Neural cell (in vitro differentiated cells): ENCODE measurements at regions not wholly inside any gene's neighbourhood (a gene's known extent, or its start where the extent isn't known, plus 50 kb on each side); places are given as distances from the start of the nearest gene placed in this dataset.

Experiments used
- H2AFZ ChIP-seq: fragments of 200-600, 300-800 bp; sonication (generic), shearing (Covaris generic); 2 replicates; pipeline ENCODE4 v1.6.0; 2014; ENCODE audit warnings: low read depth, mild to moderate bottlenecking, antibody characterized with exemption, low read length, moderate library complexity
- H3F3A ChIP-seq: fragments of 200-600 bp; shearing (Covaris generic); 2 replicates; pipeline ENCODE4 v1.6.1; 2016; ENCODE audit warnings: mild to moderate bottlenecking, moderate library complexity, mixed read lengths, antibody characterized with exemption, low read length; ENCODE audit not compliant: insufficient read depth, poor library complexity, severe bottlenecking
- H3K27ac ChIP-seq: fragments of 200-600, 300-800 bp; sonication (generic), shearing (Covaris generic); 2 replicates; pipeline ENCODE4 v1.5.1; 2014; ENCODE audit warnings: mild to moderate bottlenecking, low read length, moderate library complexity
- H3K27me3 ChIP-seq: fragments of 300-800, 200-600 bp; sonication (generic), shearing (Covaris generic); 2 replicates; pipeline ENCODE4 v1.6.0; 2014; ENCODE audit warnings: mild to moderate bottlenecking, low read depth, low read length, moderate library complexity; ENCODE audit not compliant: insufficient read depth
- H3K36me3 ChIP-seq: fragments of 300-800, 200-600 bp; sonication (generic), shearing (Covaris generic); 2 replicates; pipeline ENCODE4 v1.5.1; 2014; ENCODE audit warnings: mild to moderate bottlenecking, antibody characterized with exemption, low read length, moderate library complexity; ENCODE audit not compliant: insufficient read depth
- H3K4me2 ChIP-seq: fragments of 300-800, 200-600 bp; sonication (generic), shearing (Covaris generic); 2 replicates; pipeline ENCODE4 v1.6.0; 2014; ENCODE audit warnings: mild to moderate bottlenecking, low read length
- H3K4me3 ChIP-seq: fragments of 300-800, 200-600 bp; sonication (generic), shearing (Covaris generic); 2 replicates; pipeline ENCODE4 v1.5.1; 2014; ENCODE audit warnings: mild to moderate bottlenecking, low read length, moderate library complexity
- H3K79me2 ChIP-seq: fragments of 200-600 bp; shearing (Covaris generic); replicated peaks from 2 replicates; pipeline ENCODE4 v1.6.0; 2014; ENCODE audit warnings: mild to moderate bottlenecking, low read length, moderate library complexity; ENCODE audit not compliant: insufficient read depth
- H3K9ac ChIP-seq: fragments of 300-800, 200-600 bp; sonication (generic), shearing (Covaris generic); 2 replicates; pipeline ENCODE4 v1.6.1; 2016; ENCODE audit warnings: mild to moderate bottlenecking, low read length, mixed read lengths
- H3K9me2 ChIP-seq: fragments of 200-600 bp; shearing (Covaris generic); 2 replicates; pipeline ENCODE4 v1.6.1; 2016; ENCODE audit warnings: mild to moderate bottlenecking, low read length, mixed read lengths; ENCODE audit not compliant: insufficient read depth
- H3K9me3 ChIP-seq: fragments of 200-600, 300-800 bp; sonication (generic), shearing (Covaris generic); 2 replicates; pipeline ENCODE4 v1.6.1; 2016; ENCODE audit warnings: mild to moderate bottlenecking, mixed run types, low read length, moderate library complexity, mixed read lengths
- H4K20me1 ChIP-seq: fragments of 200-600 bp; shearing (Covaris generic); 2 replicates; pipeline ENCODE4 v1.6.1; 2016; ENCODE audit warnings: mild to moderate bottlenecking, mixed run types; ENCODE audit not compliant: insufficient read depth
- EP300 ChIP-seq: fragments of 450-650 bp; conservative IDR thresholded peaks from 2 replicates; pipeline ENCODE4 v1.6.1; 2014; ENCODE audit warnings: antibody characterized with exemption, mild to moderate bottlenecking, moderate library complexity; ENCODE audit not compliant: poor library complexity, severe bottlenecking
- EZH2 ChIP-seq: fragments of 200-600, 300-800 bp; shearing (Covaris generic), sonication (generic); IDR thresholded peaks from 2 replicates; pipeline ENCODE4 v1.6.1; 2014; ENCODE audit warnings: antibody characterized with exemption, low read length, borderline replicate concordance, mild to moderate bottlenecking; ENCODE audit not compliant: insufficient read depth, poor library complexity, severe bottlenecking
- MXI1 ChIP-seq: fragments of 450-650 bp; conservative IDR thresholded peaks from 2 replicates; pipeline ENCODE4 v1.6.1; 2014; ENCODE audit warnings: antibody characterized with exemption, mild to moderate bottlenecking; ENCODE audit not compliant: poor library complexity, severe bottlenecking
- POLR2AphosphoS5 ChIP-seq: IDR thresholded peaks from 2 replicates; pipeline ENCODE4 v1.6.1; 2012
- RAD21 ChIP-seq: fragments of 450-650 bp; conservative IDR thresholded peaks from 2 replicates; pipeline ENCODE4 v1.6.1; 2014; ENCODE audit warnings: antibody characterized with exemption, mild to moderate bottlenecking, moderate library complexity
- SMC3 ChIP-seq: fragments of 450-650 bp; conservative IDR thresholded peaks from 2 replicates; pipeline ENCODE4 v1.6.1; 2014; ENCODE audit warnings: antibody characterized with exemption, mild to moderate bottlenecking, moderate library complexity; ENCODE audit not compliant: poor library complexity
- TAF1 ChIP-seq: IDR thresholded peaks from 2 replicates; pipeline ENCODE4 v1.6.1; 2012; ENCODE audit warnings: low read depth
- TF ChIP-seq, protein P1 (sequence below): fragments of 450-650 bp; IDR thresholded peaks from 2 replicates; pipeline ENCODE4 v1.5.1; 2014; ENCODE audit warnings: antibody characterized with exemption, mild to moderate bottlenecking, moderate library complexity; ENCODE audit not compliant: poor library complexity, severe bottlenecking
- TF ChIP-seq, protein P2 (sequence below): IDR thresholded peaks from 2 replicates; pipeline ENCODE4 v1.6.1; 2012; ENCODE audit warnings: borderline replicate concordance

- Histone ChIP-seq H3K79me2 (no peaks in the 10 kb centered on the region), H3K27me3 (no peaks in the 10 kb centered on the region), H3K4me3 (no peak overlapping the region), H3F3A (no peaks in the 10 kb centered on the region), H3K4me2 (no peak overlapping the region), H4K20me1 (no peaks in the 10 kb centered on the region), H3K9ac (no peak overlapping the region), H3K36me3 (no peaks in the 10 kb centered on the region), H2AFZ (no peak overlapping the region), H3K27ac (no peak overlapping the region), H3K9me3 (no peaks in the 10 kb centered on the region), H3K9me2 (no peaks in the 10 kb centered on the region)
- TF ChIP-seq EP300 (no peak), TAF1 (no peak), EZH2 (no peak), SMC3 (no peak), POLR2AphosphoS5 (no peak), MXI1 (no peak), RAD21 (no peak)
- TF ChIP-seq, protein P1, sequence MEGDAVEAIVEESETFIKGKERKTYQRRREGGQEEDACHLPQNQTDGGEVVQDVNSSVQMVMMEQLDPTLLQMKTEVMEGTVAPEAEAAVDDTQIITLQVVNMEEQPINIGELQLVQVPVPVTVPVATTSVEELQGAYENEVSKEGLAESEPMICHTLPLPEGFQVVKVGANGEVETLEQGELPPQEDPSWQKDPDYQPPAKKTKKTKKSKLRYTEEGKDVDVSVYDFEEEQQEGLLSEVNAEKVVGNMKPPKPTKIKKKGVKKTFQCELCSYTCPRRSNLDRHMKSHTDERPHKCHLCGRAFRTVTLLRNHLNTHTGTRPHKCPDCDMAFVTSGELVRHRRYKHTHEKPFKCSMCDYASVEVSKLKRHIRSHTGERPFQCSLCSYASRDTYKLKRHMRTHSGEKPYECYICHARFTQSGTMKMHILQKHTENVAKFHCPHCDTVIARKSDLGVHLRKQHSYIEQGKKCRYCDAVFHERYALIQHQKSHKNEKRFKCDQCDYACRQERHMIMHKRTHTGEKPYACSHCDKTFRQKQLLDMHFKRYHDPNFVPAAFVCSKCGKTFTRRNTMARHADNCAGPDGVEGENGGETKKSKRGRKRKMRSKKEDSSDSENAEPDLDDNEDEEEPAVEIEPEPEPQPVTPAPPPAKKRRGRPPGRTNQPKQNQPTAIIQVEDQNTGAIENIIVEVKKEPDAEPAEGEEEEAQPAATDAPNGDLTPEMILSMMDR: no peak
- TF ChIP-seq, protein P2, sequence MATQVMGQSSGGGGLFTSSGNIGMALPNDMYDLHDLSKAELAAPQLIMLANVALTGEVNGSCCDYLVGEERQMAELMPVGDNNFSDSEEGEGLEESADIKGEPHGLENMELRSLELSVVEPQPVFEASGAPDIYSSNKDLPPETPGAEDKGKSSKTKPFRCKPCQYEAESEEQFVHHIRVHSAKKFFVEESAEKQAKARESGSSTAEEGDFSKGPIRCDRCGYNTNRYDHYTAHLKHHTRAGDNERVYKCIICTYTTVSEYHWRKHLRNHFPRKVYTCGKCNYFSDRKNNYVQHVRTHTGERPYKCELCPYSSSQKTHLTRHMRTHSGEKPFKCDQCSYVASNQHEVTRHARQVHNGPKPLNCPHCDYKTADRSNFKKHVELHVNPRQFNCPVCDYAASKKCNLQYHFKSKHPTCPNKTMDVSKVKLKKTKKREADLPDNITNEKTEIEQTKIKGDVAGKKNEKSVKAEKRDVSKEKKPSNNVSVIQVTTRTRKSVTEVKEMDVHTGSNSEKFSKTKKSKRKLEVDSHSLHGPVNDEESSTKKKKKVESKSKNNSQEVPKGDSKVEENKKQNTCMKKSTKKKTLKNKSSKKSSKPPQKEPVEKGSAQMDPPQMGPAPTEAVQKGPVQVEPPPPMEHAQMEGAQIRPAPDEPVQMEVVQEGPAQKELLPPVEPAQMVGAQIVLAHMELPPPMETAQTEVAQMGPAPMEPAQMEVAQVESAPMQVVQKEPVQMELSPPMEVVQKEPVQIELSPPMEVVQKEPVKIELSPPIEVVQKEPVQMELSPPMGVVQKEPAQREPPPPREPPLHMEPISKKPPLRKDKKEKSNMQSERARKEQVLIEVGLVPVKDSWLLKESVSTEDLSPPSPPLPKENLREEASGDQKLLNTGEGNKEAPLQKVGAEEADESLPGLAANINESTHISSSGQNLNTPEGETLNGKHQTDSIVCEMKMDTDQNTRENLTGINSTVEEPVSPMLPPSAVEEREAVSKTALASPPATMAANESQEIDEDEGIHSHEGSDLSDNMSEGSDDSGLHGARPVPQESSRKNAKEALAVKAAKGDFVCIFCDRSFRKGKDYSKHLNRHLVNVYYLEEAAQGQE: no peak
Observed at GRCh38 chr2:4134551-4135550, 431.5 kb downstream of the DCDC2C start.

GRCh38 chr2:4135765-4136164 lies 432.4 kb downstream of the DCDC2C start:
- Histone ChIP-seq H4K20me1 (no peaks in the 10 kb centered on the region), H3K9ac (no peak overlapping the region), H3K9me3 (no peaks in the 10 kb centered on the region), H3K79me2 (no peaks in the 10 kb centered on the region), H3K4me2 (no peak overlapping the region), H3K27me3 (no peaks in the 10 kb centered on the region), H3K9me2 (no peaks in the 10 kb centered on the region), H3K27ac (no peak overlapping the region), H3F3A (no peaks in the 10 kb centered on the region), H2AFZ (no peak overlapping the region), H3K4me3 (no peak overlapping the region), H3K36me3 (no peaks in the 10 kb centered on the region)
- TF ChIP-seq, protein P2: no peak
- TF ChIP-seq SMC3 (no peak), TAF1 (no peak), POLR2AphosphoS5 (no peak), EZH2 (no peak), MXI1 (no peak), EP300 (no peak), RAD21 (no peak)
- TF ChIP-seq, protein P1: no peak
